GM13976 (cell line): ENCODE measurements at regions not wholly inside any gene's neighbourhood (a gene's known extent, or its start where the extent isn't known, plus 50 kb on each side); places are given as distances from the start of the nearest gene placed in this dataset.

Experiments
- DNase-seq: peaks from one replicate; pipeline ENCODE4 v3.0.0; 2012; ENCODE audit warnings: low spot score
- in situ Hi-C: fragments of 300-500 bp; cut with MboI; formaldehyde crosslinking; loops from one replicate; pipeline ENCODE4 v1.12.0; 2022; ENCODE audit warnings: low sequenced_read_pairs, mixed read lengths, inconsistent platforms; ENCODE audit not compliant: unreplicated experiment
- TF ChIP-seq, protein P1 (sequence below): IDR thresholded peaks from 2 replicates; pipeline ENCODE4 v1.5.1; 2012; ENCODE audit warnings: borderline replicate concordance, mild to moderate bottlenecking; ENCODE audit not compliant: insufficient read depth; ENCODE audit errors: extremely low read depth, missing control alignments, control extremely low read depth

DNA sequence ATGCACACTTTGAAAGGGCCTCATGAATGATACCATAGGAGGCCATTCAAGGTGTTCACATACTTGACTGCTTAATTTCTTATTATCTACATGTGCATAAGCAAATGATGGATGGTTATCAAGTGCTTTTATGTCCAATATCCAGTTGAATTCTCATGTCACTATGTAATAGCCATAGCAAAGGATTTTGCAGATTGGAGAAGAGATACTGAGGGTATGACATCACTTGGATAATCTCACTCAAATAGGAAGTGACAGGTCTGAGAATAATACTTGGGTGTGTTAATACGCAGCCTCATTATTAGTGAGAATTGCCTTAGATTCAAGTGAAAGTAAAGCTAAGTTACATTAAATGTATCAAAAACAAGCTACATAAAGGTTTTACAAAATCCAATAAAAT, 1208.6 kb downstream of the CDH11 start:
- TF ChIP-seq, protein P1, sequence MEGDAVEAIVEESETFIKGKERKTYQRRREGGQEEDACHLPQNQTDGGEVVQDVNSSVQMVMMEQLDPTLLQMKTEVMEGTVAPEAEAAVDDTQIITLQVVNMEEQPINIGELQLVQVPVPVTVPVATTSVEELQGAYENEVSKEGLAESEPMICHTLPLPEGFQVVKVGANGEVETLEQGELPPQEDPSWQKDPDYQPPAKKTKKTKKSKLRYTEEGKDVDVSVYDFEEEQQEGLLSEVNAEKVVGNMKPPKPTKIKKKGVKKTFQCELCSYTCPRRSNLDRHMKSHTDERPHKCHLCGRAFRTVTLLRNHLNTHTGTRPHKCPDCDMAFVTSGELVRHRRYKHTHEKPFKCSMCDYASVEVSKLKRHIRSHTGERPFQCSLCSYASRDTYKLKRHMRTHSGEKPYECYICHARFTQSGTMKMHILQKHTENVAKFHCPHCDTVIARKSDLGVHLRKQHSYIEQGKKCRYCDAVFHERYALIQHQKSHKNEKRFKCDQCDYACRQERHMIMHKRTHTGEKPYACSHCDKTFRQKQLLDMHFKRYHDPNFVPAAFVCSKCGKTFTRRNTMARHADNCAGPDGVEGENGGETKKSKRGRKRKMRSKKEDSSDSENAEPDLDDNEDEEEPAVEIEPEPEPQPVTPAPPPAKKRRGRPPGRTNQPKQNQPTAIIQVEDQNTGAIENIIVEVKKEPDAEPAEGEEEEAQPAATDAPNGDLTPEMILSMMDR = no peak
- DNase-seq = no peak
- in situ Hi-C loops = no loop called here

DNA sequence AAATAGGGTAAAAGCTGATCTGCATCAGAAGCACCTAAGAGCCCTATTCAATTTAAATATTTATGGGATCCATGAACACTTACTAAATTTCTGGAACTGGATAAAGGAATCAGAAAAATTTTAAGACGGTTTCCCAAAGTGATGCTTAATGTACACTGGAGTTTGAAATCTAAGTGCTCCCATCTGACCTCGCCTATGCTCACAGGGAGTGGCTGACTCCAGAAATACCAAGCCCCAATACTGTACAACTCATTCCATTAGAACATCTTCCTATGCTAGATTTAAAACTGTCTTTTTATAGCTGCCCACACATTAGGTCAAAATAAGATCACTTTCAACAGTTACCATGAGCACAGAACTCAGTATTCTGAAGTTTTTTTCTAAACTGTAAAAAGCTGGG, 1214.6 kb downstream of the CDH11 start:
- TF ChIP-seq, protein P1 = no peak
- in situ Hi-C loops = no loop called here
- DNase-seq = no peak

DNA sequence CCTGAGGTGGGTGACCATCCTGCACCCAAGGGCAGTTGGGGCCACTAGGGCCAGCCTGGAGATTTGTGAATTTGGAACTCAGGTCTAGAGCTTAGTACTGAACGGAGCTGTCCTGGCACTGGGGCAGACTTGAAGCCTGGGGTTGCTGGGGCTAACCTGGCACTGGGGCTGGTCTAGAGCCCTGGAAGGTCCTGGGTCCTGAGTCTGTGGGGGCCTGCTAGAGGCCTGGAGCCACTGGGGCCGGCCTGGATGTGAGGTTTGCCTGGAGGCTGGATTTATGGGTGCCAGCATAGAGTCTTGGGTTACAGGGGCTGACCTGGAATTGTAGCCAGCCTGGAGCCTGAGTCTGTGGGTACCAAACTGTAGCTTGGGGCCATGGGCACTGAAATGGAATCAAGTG, 1216.9 kb downstream of the CDH11 start:
- in situ Hi-C loops = no loop called here
- TF ChIP-seq, protein P1 = no peak
- DNase-seq = no peak

DNA sequence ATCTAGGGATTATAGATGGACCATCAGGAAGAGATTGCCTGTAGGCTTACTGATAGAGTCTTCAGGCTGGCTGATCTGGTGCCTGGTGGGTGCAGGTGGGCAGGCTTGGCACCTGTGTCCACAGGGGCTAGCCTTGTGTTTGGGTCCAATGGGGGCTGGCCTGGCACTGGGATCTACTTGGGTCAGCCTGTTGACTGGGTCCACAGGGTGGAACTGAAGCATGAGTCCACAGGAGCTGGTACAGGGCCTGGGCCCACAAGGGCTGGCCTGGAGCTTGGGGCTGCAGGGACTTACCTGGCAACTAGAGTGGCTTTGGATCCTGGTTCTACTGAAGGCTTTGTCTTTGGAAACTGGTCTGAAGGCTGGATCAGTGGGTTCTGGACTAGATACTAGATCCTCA, 1217.7 kb downstream of the CDH11 start:
- TF ChIP-seq, protein P1 = no peak
- in situ Hi-C loops = no loop called here
- no peak for DNase-seq

DNA sequence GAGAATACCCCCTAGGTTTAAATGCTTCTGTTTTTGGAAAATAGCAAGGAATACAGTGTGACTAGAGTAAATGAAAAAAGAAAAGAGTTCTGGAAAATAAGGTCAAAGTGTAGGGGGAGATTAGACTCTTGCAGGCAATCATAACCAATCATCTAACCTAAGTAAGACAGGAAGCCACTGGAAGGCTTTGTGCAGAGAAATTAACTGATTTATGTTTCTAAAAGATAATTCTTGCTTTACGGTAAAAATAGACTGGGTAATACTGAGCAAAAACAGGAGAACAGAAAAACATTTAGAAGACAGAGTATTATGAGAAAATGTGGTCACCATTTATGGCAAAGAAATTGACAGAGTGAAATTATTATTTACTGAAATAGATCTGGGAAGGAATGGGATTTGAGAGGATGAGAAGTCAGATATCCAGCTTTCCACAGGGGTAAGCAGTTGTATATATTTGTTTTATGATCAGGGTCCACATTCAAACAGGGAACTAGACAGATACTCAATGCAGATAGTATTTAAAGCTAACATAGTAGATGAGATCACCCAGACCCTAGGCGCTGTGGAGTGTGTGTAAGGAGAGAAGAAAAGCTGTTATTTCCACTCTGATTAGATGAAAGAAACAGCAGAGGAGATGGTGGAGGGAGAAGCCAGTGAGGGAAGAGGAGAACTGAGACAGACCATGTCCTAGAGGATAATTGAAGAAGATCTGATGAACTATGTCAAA, 1225.3 kb downstream of the CDH11 start:
- in situ Hi-C loops = no loop called here
- DNase-seq = no peak
- TF ChIP-seq, protein P1 = no peak

DNA sequence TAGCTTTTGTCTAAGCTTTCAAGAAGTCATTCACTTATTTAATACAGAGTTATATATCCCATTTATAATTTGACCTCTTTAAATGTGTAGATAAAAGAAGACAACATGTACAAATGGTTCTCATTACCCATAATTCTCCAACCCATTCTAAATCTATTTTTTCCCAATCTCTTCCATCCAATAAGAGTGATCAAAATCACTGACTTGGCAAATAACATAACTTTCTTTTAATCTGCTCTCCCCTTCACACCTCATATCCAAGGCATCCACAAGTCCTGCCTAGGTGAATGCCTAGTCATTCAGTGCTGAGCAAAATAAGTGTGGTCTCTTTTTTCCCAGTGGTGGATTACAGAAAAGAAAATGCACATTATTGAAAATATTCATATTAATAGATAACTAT, 1231.1 kb downstream of the CDH11 start:
- TF ChIP-seq, protein P1 = no peak
- in situ Hi-C loops = no loop called here
- no peak for DNase-seq
